ENCODE measurements at regions not wholly inside any gene's neighbourhood (a gene's known extent, or its start where the extent isn't known, plus 50 kb on each side); places are given as distances from the start of the nearest gene placed in this dataset.

- Histone ChIP-seq H4K5ac (ENCODE audit: insufficient read length, low read depth, low read length) (no peak overlapping the region), H3K23ac (ENCODE audit: insufficient read length) (no peak overlapping the region), H2BK5ac (ENCODE audit: low read depth, low read length) (no peak overlapping the region), H3K23me2 (ENCODE audit: low read depth, low read length) (no peaks in the 10 kb centered on the region), H4K20me1 (replicated peaks in 1 of 2; ENCODE audit: control insufficient read depth in 1 of 2, insufficient read depth in 2 of 2, low read length in 2 of 2) (no peaks in the 10 kb centered on the region), H4K8ac (ENCODE audit: extremely low read depth, insufficient read depth, low read length) (no peak overlapping the region), H2AFZ (ENCODE audit: low read length) (no peak overlapping the region), H3K14ac (ENCODE audit: insufficient read length) (no peak overlapping the region), H3K4me2 (ENCODE audit: insufficient read depth in 1 of 2, low read depth in 2 of 2, low read length in 2 of 2) (no peak overlapping the region), H3K4me1 (replicated peaks in 1 of 4; ENCODE audit: control insufficient read depth in 3 of 4, insufficient read depth in 4 of 4, low read length in 3 of 4) (peaks cover 3 to 13% (median 9%) of the 10 kb centered on the region in 4 experiments), H2BK12ac (ENCODE audit: low read depth, low read length) (peak overlapping the region; percentile 56; the same call in 1 of the 2 replicates), H3K27ac (ENCODE audit: low read depth, low read length) (no peak overlapping the region), H3K4ac (replicated peaks; ENCODE audit: insufficient read length, low read depth, low read length) (no peak overlapping the region), H3K36me3 (ENCODE audit: control insufficient read depth in 2 of 4, insufficient read depth in 4 of 4, low read length in 3 of 4) (no peaks in the 10 kb centered on the region), H3K27me3 (replicated peaks in 1 of 4; ENCODE audit: control insufficient read depth in 3 of 4, extremely low read depth in 1 of 4, insufficient read depth in 3 of 4, low read length in 3 of 4) (no peaks in the 10 kb centered on the region), H2BK20ac (ENCODE audit: low read length) (no peak overlapping the region), H3K79me1 (ENCODE audit: low read depth, low read length) (no peaks in the 10 kb centered on the region), H4K91ac (replicated peaks; ENCODE audit: insufficient read length, low read length) (no peak overlapping the region), H2AK5ac (ENCODE audit: low read depth, low read length) (no peak overlapping the region), H3K4me3 (ENCODE audit: extremely low read depth in 1 of 4, insufficient read depth in 2 of 4, low read depth in 3 of 4, low read length in 4 of 4) (no peak overlapping the region), H2BK15ac (ENCODE audit: low read length) (no peak overlapping the region), H2BK120ac (replicated peaks; ENCODE audit: low read depth, low read length) (no peak overlapping the region), H3K79me2 (ENCODE audit: control insufficient read depth in 1 of 2, insufficient read depth in 2 of 2, low read length in 2 of 2) (no peaks in the 10 kb centered on the region), H3K9ac (replicated peaks in 1 of 4; ENCODE audit: extremely low read depth in 1 of 4, low read depth in 3 of 4, low read length in 3 of 4) (no peak overlapping the region), H3K56ac (replicated peaks; ENCODE audit: insufficient read length, low read depth, low read length) (no peak overlapping the region), H3K9me3 (ENCODE audit: insufficient read depth in 2 of 2, low read depth in 1 of 2, low read length in 1 of 2) (no peaks in the 10 kb centered on the region), H3K18ac (ENCODE audit: extremely low read depth, low read length) (no peak overlapping the region)
- no peak for TF ChIP-seq GTF2F1 (IDR thresholded peaks at IDR 0.05; ENCODE audit: borderline replicate concordance, low read depth, low read length)
- TF ChIP-seq SRF (IDR thresholded peaks at IDR 0.05; ENCODE audit: low read depth, low read length) = no peak
- no peak for TF ChIP-seq E2F6 (IDR thresholded peaks at IDR 0.05)
- TF ChIP-seq YY1 (IDR thresholded peaks at IDR 0.05; ENCODE audit: low read depth, low read length) = no peak
- no peak for TF ChIP-seq RBBP5 (IDR thresholded peaks at IDR 0.05; ENCODE audit: borderline replicate concordance, low read depth, low read length)
- no peak for TF ChIP-seq CBX5 (IDR thresholded peaks at IDR 0.05; ENCODE audit: low read depth, low read length)
- TF ChIP-seq RFX5 (IDR thresholded peaks at IDR 0.05; ENCODE audit: borderline replicate concordance, low read depth, low read length) = no peak
- no peak for TF ChIP-seq BRCA1 (IDR thresholded peaks at IDR 0.05; ENCODE audit: low read depth, low read length)
- TF ChIP-seq KDM1A (IDR thresholded peaks at IDR 0.05; ENCODE audit: borderline replicate concordance, low read length) = no peak
- TF ChIP-seq SP4 (IDR thresholded peaks at IDR 0.05; ENCODE audit: low read length) = no peak
- TF ChIP-seq SUZ12 (IDR thresholded peaks at IDR 0.05; ENCODE audit: low read length) = no peak
- ChIA-PET POLR2A (ENCODE audit: partially characterized antibody) (no interaction called here), CTCF (ENCODE audit: partially characterized antibody) (interaction anchor here (1.0 kb wide), 1 partner anchor 432 kb away, joined by 3 read pairs; no protein-coding TSS in a partner anchor)
- DNase-seq (ENCODE audit: low read depth in 1 of 2, low spot score in 2 of 2) = no peak
- WGBS, 2 experiments (ENCODE audit: extremely low coverage in 1 of 2, insufficient coverage in 1 of 2, insufficient read length in 1 of 2, insufficient replicate concordance in 2 of 2, low coverage in 1 of 2, low lambda C conversion rate in 2 of 2, missing lambda C conversion rate in 1 of 2) = 92% methylated on average over 5 of the region's 5 CpGs; no CpG with 5 or more reads in 1 of the 2 experiments
- no peak for FAIRE-seq
Measured at GRCh38 chr14:53743371-53743770, 213.3 kb downstream of the BMP4 start.

Measured in H1 (cell line).